ENCODE measurements at regions not wholly inside any gene's neighbourhood (a gene's known extent, or its start where the extent isn't known, plus 50 kb on each side); places are given as distances from the start of the nearest gene placed in this dataset.

- no peak for DNase-seq (ENCODE audit: low spot score)
These were observed 168.6 kb upstream of the RGMB start for GRCh38 chr5:98604721-98605425.

GRCh38 chr5:98605426-98605825 is 168.0 kb upstream of the RGMB start:
- DNase-seq (ENCODE audit: low spot score): no peak

GRCh38 chr5:98606961-98607360 is 166.5 kb upstream of the RGMB start:
- DNase-seq (ENCODE audit: low spot score): no peak

GRCh38 chr5:98608052-98608451 is 165.4 kb upstream of the RGMB start:
- DNase-seq (ENCODE audit: low spot score): no peak

- no peak for DNase-seq (ENCODE audit: low spot score)
These were observed 159.1 kb upstream of the RGMB start for GRCh38 chr5:98614341-98614740.

GRCh38 chr5:98621821-98622220 is 151.6 kb upstream of the RGMB start:
- no peak for DNase-seq (ENCODE audit: low spot score)

GRCh38 chr5:98624145-98624880 is 149.2 kb upstream of the RGMB start:
- no peak for DNase-seq (ENCODE audit: low spot score)

- no peak for DNase-seq (ENCODE audit: low spot score)
These were observed 146.3 kb upstream of the RGMB start for GRCh38 chr5:98627121-98627520.

- DNase-seq (ENCODE audit: low spot score): no peak
These were observed 142.8 kb upstream of the RGMB start for GRCh38 chr5:98630621-98631020.

- no peak for DNase-seq (ENCODE audit: low spot score)
These were observed 142.0 kb upstream of the RGMB start for GRCh38 chr5:98631311-98632054.

- DNase-seq (ENCODE audit: low spot score): peak; percentile 46
These were observed 137.8 kb upstream of the RGMB start for GRCh38 chr5:98635656-98636055.

GRCh38 chr5:98637116-98637515 is 136.3 kb upstream of the RGMB start:
- DNase-seq (ENCODE audit: low spot score): no peak

GRCh38 chr5:98637557-98637956 is 135.9 kb upstream of the RGMB start:
- no peak for DNase-seq (ENCODE audit: low spot score)

- DNase-seq (ENCODE audit: low spot score): no peak
These were observed 135.4 kb upstream of the RGMB start for GRCh38 chr5:98638111-98638510.

- no peak for DNase-seq (ENCODE audit: low spot score)
These were observed 134.8 kb upstream of the RGMB start for GRCh38 chr5:98638701-98639100.

GRCh38 chr5:98639274-98639673 is 134.2 kb upstream of the RGMB start:
- DNase-seq (ENCODE audit: low spot score): no peak

GRCh38 chr5:98641671-98642070 is 131.8 kb upstream of the RGMB start:
- no peak for DNase-seq (ENCODE audit: low spot score)

GRCh38 chr5:98643569-98643968 is 129.9 kb upstream of the RGMB start:
- no peak for DNase-seq (ENCODE audit: low spot score)

- no peak for DNase-seq (ENCODE audit: low spot score)
These were observed 121.7 kb upstream of the RGMB start for GRCh38 chr5:98651715-98652114.

- no peak for DNase-seq (ENCODE audit: low spot score)
These were observed 117.2 kb upstream of the RGMB start for GRCh38 chr5:98656125-98656795.

GRCh38 chr5:98656796-98657195 is 116.7 kb upstream of the RGMB start:
- no peak for DNase-seq (ENCODE audit: low spot score)

- no peak for DNase-seq (ENCODE audit: low spot score)
These were observed 115.9 kb upstream of the RGMB start for GRCh38 chr5:98657559-98657958.

Measured in H4 (cell line).